ENCODE measurements at regions not wholly inside any gene's neighbourhood (a gene's known extent, or its start where the extent isn't known, plus 50 kb on each side); places are given as distances from the start of the nearest gene placed in this dataset.
"Not testable (repeated sequence)": the region's sequence is repeated elsewhere in the genome, so short reads cannot be mapped to it uniquely, and the experiment has no call there.

DNA sequence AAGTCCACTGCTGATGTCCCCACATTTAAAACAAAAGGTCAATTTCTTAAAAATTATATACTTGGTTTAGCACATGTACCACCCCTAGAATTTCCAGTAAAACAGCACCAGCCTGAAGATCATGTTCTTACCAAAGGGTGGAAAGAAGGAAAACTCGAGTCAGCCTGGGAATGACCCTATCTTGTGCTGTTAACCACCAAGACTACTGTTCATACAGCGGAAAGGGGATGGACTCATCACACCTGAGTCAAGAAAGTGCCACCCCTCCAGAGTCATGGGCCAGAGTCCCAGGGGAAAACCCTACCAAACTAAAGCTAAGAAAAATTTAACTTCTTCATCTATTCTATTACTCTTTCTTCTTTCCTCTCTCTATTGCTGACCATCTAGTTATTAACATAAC, 113.6 kb upstream of the PPM1J start:
- Mint-ChIP-seq H3K27me3 (ENCODE audit: unreplicated experiment) (no peaks in the 10 kb centered on the region), H3K4me3 (ENCODE audit: unreplicated experiment) (no peak overlapping the region), H3K36me3 (ENCODE audit: unreplicated experiment) (peaks cover 5% of the 10 kb centered on the region), H3K27ac (ENCODE audit: unreplicated experiment) (no peak overlapping the region), H3K4me1 (ENCODE audit: low read depth, unreplicated experiment) (no peaks in the 10 kb centered on the region), H3K9me3 (ENCODE audit: unreplicated experiment) (no peaks in the 10 kb centered on the region)
- DNase-seq: no peak
- TF ChIP-seq, protein P1, sequence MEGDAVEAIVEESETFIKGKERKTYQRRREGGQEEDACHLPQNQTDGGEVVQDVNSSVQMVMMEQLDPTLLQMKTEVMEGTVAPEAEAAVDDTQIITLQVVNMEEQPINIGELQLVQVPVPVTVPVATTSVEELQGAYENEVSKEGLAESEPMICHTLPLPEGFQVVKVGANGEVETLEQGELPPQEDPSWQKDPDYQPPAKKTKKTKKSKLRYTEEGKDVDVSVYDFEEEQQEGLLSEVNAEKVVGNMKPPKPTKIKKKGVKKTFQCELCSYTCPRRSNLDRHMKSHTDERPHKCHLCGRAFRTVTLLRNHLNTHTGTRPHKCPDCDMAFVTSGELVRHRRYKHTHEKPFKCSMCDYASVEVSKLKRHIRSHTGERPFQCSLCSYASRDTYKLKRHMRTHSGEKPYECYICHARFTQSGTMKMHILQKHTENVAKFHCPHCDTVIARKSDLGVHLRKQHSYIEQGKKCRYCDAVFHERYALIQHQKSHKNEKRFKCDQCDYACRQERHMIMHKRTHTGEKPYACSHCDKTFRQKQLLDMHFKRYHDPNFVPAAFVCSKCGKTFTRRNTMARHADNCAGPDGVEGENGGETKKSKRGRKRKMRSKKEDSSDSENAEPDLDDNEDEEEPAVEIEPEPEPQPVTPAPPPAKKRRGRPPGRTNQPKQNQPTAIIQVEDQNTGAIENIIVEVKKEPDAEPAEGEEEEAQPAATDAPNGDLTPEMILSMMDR (IDR thresholded peaks at IDR 0.05; ENCODE audit: partially characterized antibody, unreplicated experiment): no peak

DNA sequence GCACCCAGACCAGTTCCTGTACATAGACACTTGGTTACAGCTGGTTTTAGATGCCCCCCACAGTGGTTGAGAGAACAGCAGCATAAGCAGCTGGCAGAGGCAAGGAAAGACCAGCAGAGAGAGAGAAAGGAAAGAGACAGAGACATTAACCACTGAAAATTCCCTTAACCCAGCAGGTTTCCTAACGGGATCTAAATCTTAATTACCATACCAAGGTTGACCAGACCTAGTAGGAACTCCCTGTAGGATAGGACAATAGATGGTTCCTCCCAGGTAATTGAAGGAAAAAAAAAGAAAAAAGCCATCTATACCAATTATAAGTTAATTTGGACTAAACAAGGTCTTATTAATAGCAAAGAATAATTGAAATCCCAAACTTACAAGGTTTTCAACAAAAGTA, 112.3 kb upstream of the PPM1J start:
- not testable (repeated sequence) for H3K9me3 Mint-ChIP-seq (ENCODE audit: unreplicated experiment); H3K4me1 Mint-ChIP-seq (ENCODE audit: low read depth, unreplicated experiment); H3K4me3 Mint-ChIP-seq (ENCODE audit: unreplicated experiment); H3K27ac Mint-ChIP-seq (ENCODE audit: unreplicated experiment); H3K36me3 Mint-ChIP-seq (ENCODE audit: unreplicated experiment); H3K27me3 Mint-ChIP-seq (ENCODE audit: unreplicated experiment); DNase-seq

DNA sequence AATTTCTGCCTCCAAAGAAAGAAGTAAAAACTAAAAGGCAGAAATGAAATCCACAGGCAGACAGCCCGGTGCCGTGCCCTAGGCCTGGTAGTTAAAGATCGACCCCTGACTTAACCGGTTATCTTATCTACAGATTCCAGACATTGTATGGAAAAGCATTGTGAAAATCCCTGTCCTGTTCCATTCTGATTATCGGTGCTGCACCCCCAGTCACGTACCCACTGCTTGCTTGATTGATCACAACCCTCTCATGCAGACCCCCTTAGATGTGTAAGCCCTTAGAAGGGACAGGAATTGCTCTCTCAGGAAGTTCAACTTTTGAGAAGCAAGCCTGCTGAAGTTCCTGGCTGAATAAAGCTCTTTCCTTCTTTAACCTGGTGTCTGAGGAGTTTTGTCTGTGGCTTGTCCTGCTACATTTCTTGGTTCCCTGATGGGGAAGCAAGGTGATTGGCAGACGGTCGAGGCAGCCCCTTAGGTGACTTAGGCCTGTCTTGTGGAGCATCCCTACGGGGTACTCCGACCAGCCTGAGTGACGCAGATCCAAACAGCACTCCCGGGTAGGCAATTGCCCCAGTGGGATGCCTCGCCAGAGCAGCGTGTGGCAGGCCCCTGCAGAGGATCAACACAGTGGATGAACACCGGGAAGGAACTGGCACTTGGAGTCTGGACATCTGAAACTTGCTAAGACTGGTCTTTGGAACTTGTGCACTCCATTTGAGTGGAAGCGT, 111.2 kb upstream of the PPM1J start:
- no peaks in the 10 kb centered on the region for H3K9me3 Mint-ChIP-seq (ENCODE audit: unreplicated experiment)
- no peak for DNase-seq
- no peaks in the 10 kb centered on the region for H3K27me3 Mint-ChIP-seq (ENCODE audit: unreplicated experiment)
- no peaks in the 10 kb centered on the region for H3K4me1 Mint-ChIP-seq (ENCODE audit: low read depth, unreplicated experiment)
- no peak overlapping the region for H3K4me3 Mint-ChIP-seq (ENCODE audit: unreplicated experiment)
- TF ChIP-seq, protein P1 (IDR thresholded peaks at IDR 0.05; ENCODE audit: partially characterized antibody, unreplicated experiment): no peak
- H3K36me3 Mint-ChIP-seq (ENCODE audit: unreplicated experiment): peaks cover 5% of the 10 kb centered on the region
- no peak overlapping the region for H3K27ac Mint-ChIP-seq (ENCODE audit: unreplicated experiment)

DNA sequence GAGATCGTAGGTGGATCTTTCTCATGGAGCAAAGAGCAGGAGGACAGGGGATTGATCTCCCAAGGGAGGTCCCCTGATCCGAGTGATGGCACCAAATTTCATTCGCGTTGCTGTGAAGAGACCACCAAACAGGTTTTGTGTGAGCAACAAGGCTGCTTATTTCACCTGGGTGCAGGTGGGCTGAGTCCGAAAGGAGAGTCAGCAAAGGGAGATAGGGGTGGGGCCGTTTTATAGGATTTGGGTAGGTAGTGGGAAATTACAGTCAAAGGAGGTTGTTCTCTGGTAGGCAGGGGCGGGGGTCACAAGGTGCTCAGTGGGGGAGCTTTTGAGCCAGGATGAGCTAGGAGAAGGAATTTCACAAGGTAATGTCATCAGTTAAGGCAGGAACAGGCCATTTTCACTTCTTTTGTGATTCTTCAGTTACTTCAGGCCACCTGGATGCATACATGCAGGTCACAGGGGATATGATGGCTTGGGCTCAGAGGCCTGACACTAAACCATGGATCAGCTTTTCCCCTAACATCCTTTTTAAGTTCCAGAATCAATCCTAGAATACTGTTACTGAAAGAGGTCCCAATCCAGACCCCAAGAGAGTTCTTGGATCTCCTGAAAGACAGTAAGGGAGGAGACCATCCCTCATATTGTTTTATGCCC, 110.6 kb upstream of the PPM1J start:
- H3K27ac Mint-ChIP-seq (ENCODE audit: unreplicated experiment); H3K36me3 Mint-ChIP-seq (ENCODE audit: unreplicated experiment); DNase-seq; H3K9me3 Mint-ChIP-seq (ENCODE audit: unreplicated experiment); H3K4me3 Mint-ChIP-seq (ENCODE audit: unreplicated experiment); H3K27me3 Mint-ChIP-seq (ENCODE audit: unreplicated experiment); H3K4me1 Mint-ChIP-seq (ENCODE audit: low read depth, unreplicated experiment): not testable (repeated sequence)

- H3K27ac Mint-ChIP-seq (ENCODE audit: unreplicated experiment); H3K27me3 Mint-ChIP-seq (ENCODE audit: unreplicated experiment); H3K4me3 Mint-ChIP-seq (ENCODE audit: unreplicated experiment); H3K4me1 Mint-ChIP-seq (ENCODE audit: low read depth, unreplicated experiment); H3K9me3 Mint-ChIP-seq (ENCODE audit: unreplicated experiment); DNase-seq; H3K36me3 Mint-ChIP-seq (ENCODE audit: unreplicated experiment): not testable (repeated sequence)
Observed at GRCh38 chr1:112825075-112825474, 109.9 kb upstream of the PPM1J start.

DNA sequence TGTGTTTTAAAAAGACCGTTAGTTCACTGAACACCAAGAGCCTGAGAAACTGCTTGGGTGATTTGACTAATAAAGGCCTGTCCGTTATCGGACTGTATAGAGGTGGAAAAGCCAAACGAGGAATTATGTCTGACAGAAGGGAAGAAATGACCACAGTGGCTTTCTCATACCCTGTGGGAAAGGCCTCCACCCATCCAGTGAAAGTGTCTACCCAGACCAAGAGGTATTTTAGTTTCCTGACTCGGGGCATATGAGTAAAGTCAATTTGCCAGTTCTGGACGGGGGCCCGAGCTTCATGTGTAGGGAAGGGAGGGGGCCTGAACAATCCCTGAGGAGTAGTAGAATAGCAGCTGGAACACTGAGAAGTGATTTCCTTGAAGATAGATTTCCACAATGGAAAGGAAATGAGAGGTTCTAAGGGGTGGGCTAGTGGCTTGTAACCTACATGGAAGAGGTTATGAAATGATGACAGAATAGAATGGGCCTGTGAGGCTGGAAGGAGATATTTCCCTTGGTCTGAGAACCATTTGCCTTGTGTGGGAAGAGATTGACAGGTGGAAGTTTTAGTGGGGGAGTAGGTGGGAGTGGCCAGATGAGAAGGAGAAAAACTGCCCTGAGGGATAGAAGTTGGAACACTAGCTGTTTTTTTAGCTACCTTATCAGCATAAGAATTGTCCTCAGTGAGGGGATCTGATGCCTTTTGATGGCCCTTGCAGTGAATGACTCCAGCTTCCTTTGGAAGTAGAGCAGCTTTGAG, 106.4 kb upstream of the PPM1J start:
- H3K9me3 Mint-ChIP-seq (ENCODE audit: unreplicated experiment); DNase-seq; H3K27ac Mint-ChIP-seq (ENCODE audit: unreplicated experiment); H3K4me1 Mint-ChIP-seq (ENCODE audit: low read depth, unreplicated experiment); H3K36me3 Mint-ChIP-seq (ENCODE audit: unreplicated experiment); H3K27me3 Mint-ChIP-seq (ENCODE audit: unreplicated experiment); H3K4me3 Mint-ChIP-seq (ENCODE audit: unreplicated experiment): not testable (repeated sequence)
